HepG2 (cell line): ENCODE measurements at regions not wholly inside any gene's neighbourhood (a gene's known extent, or its start where the extent isn't known, plus 50 kb on each side); places are given as distances from the start of the nearest gene placed in this dataset.

Experiments used
- ARNT ChIP-seq: fragments of 450-650 bp; IDR thresholded peaks from 2 replicates; pipeline ENCODE4 v1.6.1; 2017
- FIP1L1 ChIP-seq: fragments of 200-400 bp; formaldehyde crosslinking; IDR thresholded peaks from 2 replicates; pipeline ENCODE4 v1.6.1; 2018; ENCODE audit warnings: low read depth, mild to moderate bottlenecking, low read length, moderate library complexity, borderline replicate concordance; ENCODE audit not compliant: insufficient read depth
- POLR2A ChIP-seq, 2 experiments: IDR thresholded peaks; 2 replicates each; pipeline ENCODE4 v1.6.1; 2011; ENCODE audit warnings: low read depth in 2 of 2, low read length in 2 of 2, mild to moderate bottlenecking in 1 of 2, moderate library complexity in 1 of 2; ENCODE audit not compliant: insufficient read depth in 1 of 2
- SOX13 ChIP-seq, 3 experiments: fragments of 450-650 bp in 1 of 3; sonication (generic) in 1 of 3; formaldehyde crosslinking in 1 of 3; IDR thresholded peaks in 2 of 3; conservative IDR thresholded peaks in 1 of 3; 2 replicates each; pipeline versions ENCODE4 v1.5.0 to v1.6.1; 2016 to 2020; ENCODE audit warnings: antibody characterized with exemption in 1 of 3, mild to moderate bottlenecking in 1 of 3, missing compliant biosample characterization in 1 of 3, missing genetic modification reagents in 1 of 3, moderate library complexity in 1 of 3
- TEAD2 ChIP-seq: sonication (generic); formaldehyde crosslinking; IDR thresholded peaks from 2 replicates; pipeline ENCODE4 v1.9.0; 2021; ENCODE audit warnings: missing genetic modification reagents
- ZBTB42 ChIP-seq: sonication (generic); formaldehyde crosslinking; IDR thresholded peaks from 2 replicates; pipeline ENCODE4 v1.5.0; 2020; ENCODE audit warnings: mild to moderate bottlenecking, missing genetic modification reagents
- ZNF263 ChIP-seq: sonication (generic); formaldehyde crosslinking; IDR thresholded peaks from 2 replicates; pipeline ENCODE4 v1.4.0; 2020; ENCODE audit warnings: missing genetic modification reagents
- ZNF567 ChIP-seq: sonication (generic); formaldehyde crosslinking; IDR thresholded peaks from 2 replicates; pipeline ENCODE4 v1.8.1; 2023; ENCODE audit warnings: mild to moderate bottlenecking, missing genetic modification reagents, borderline replicate concordance
- ZZZ3 ChIP-seq: sonication (generic); formaldehyde crosslinking; IDR thresholded peaks from 2 replicates; pipeline ENCODE4 v1.4.0; 2020; ENCODE audit warnings: missing genetic modification reagents, mild to moderate bottlenecking, borderline replicate concordance
- TF ChIP-seq, protein P1 (sequence below): sonication (generic); formaldehyde crosslinking; conservative IDR thresholded peaks from 2 replicates; pipeline ENCODE4 v1.8.0; 2022; ENCODE audit warnings: mild to moderate bottlenecking, moderate library complexity, missing genetic modification reagents
- TF ChIP-seq, protein P2 (sequence below): sonication (generic); formaldehyde crosslinking; IDR thresholded peaks from 2 replicates; pipeline ENCODE4 v1.4.0; 2020; ENCODE audit warnings: missing genetic modification reagents
- TF ChIP-seq, protein P3 (sequence below): sonication (generic); formaldehyde crosslinking; IDR thresholded peaks from 2 replicates; pipeline ENCODE4 v1.5.0; 2020; ENCODE audit warnings: mild to moderate bottlenecking, missing genetic modification reagents, moderate library complexity
- TF ChIP-seq, protein P4 (sequence below): IDR thresholded peaks from 2 replicates; pipeline ENCODE4 v1.6.1; 2016; ENCODE audit warnings: missing compliant biosample characterization, missing genetic modification reagents, borderline replicate concordance

DNA sequence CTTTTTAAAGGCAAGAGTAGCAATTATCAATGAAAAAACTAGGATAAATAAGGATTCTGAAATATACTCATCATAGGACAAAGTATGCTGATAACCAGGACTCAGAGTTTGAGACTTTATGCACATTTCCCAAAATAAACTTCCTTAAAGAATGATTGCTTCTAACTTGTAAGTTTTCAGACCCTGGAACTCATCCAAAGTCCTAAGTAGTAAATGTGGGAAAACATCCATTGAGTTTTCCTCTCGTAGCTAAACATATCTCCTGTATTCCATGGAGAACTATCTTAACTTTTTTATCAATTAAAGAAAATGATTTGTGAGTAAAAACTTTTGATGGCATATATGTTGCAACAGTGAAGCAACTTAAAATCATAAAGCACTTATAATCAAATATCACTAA is 285.2 kb upstream of the KLF6 start:
- TF ChIP-seq ZBTB42 (CRISPR knock-in tag) (no peak), FIP1L1 (no peak), TEAD2 (CRISPR knock-in tag) (no peak), SOX13 (IDR thresholded peaks at IDR 0.05) (no peak), SOX13 (CRISPR knock-in tag; conservative IDR thresholded peaks at IDR 0.05 in 1 of 2, IDR thresholded peaks at IDR 0.05 in 1 of 2) (no peak), ZZZ3 (CRISPR knock-in tag) (no peak), POLR2A (IDR thresholded peaks at IDR 0.05; ENCODE audit: insufficient read depth in 1 of 2, low read depth in 2 of 2, low read length in 2 of 2) (no peak), ZNF263 (CRISPR knock-in tag) (no peak), ARNT (no peak), ZNF567 (no peak)
- TF ChIP-seq, protein P1, sequence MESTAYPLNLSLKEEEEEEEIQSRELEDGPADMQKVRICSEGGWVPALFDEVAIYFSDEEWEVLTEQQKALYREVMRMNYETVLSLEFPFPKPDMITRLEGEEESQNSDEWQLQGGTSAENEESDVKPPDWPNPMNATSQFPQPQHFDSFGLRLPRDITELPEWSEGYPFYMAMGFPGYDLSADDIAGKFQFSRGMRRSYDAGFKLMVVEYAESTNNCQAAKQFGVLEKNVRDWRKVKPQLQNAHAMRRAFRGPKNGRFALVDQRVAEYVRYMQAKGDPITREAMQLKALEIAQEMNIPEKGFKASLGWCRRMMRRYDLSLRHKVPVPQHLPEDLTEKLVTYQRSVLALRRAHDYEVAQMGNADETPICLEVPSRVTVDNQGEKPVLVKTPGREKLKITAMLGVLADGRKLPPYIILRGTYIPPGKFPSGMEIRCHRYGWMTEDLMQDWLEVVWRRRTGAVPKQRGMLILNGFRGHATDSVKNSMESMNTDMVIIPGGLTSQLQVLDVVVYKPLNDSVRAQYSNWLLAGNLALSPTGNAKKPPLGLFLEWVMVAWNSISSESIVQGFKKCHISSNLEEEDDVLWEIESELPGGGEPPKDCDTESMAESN (CRISPR knock-in tag), result no peak
- TF ChIP-seq, protein P2, sequence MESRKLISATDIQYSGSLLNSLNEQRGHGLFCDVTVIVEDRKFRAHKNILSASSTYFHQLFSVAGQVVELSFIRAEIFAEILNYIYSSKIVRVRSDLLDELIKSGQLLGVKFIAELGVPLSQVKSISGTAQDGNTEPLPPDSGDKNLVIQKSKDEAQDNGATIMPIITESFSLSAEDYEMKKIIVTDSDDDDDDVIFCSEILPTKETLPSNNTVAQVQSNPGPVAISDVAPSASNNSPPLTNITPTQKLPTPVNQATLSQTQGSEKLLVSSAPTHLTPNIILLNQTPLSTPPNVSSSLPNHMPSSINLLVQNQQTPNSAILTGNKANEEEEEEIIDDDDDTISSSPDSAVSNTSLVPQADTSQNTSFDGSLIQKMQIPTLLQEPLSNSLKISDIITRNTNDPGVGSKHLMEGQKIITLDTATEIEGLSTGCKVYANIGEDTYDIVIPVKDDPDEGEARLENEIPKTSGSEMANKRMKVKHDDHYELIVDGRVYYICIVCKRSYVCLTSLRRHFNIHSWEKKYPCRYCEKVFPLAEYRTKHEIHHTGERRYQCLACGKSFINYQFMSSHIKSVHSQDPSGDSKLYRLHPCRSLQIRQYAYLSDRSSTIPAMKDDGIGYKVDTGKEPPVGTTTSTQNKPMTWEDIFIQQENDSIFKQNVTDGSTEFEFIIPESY (CRISPR knock-in tag), result no peak
- TF ChIP-seq, protein P3, sequence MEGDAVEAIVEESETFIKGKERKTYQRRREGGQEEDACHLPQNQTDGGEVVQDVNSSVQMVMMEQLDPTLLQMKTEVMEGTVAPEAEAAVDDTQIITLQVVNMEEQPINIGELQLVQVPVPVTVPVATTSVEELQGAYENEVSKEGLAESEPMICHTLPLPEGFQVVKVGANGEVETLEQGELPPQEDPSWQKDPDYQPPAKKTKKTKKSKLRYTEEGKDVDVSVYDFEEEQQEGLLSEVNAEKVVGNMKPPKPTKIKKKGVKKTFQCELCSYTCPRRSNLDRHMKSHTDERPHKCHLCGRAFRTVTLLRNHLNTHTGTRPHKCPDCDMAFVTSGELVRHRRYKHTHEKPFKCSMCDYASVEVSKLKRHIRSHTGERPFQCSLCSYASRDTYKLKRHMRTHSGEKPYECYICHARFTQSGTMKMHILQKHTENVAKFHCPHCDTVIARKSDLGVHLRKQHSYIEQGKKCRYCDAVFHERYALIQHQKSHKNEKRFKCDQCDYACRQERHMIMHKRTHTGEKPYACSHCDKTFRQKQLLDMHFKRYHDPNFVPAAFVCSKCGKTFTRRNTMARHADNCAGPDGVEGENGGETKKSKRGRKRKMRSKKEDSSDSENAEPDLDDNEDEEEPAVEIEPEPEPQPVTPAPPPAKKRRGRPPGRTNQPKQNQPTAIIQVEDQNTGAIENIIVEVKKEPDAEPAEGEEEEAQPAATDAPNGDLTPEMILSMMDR, result no peak
- TF ChIP-seq, protein P4, sequence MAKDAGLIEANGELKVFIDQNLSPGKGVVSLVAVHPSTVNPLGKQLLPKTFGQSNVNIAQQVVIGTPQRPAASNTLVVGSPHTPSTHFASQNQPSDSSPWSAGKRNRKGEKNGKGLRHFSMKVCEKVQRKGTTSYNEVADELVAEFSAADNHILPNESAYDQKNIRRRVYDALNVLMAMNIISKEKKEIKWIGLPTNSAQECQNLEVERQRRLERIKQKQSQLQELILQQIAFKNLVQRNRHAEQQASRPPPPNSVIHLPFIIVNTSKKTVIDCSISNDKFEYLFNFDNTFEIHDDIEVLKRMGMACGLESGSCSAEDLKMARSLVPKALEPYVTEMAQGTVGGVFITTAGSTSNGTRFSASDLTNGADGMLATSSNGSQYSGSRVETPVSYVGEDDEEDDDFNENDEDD (CRISPR knock-in tag), result no peak
